CD4-positive, alpha-beta T cell treated with Interleukin-2 at 100 ng/mL for 4 hours (primary cell): ENCODE measurements at regions not wholly inside any gene's neighbourhood (a gene's known extent, or its start where the extent isn't known, plus 50 kb on each side); places are given as distances from the start of the nearest gene placed in this dataset.

ENCODE experiments used
- DNase-seq: peaks from one replicate; pipeline ENCODE4 v3.0.0-alpha.2; 2020; ENCODE audit warnings: low spot score

GRCh38 chr2:225340923-225341322 lies 58.6 kb upstream of the NYAP2 start:
- DNase-seq: no peak

- no peak for DNase-seq
Measured at GRCh38 chr2:225337183-225337582, 62.3 kb upstream of the NYAP2 start.

- DNase-seq: no peak
Measured at GRCh38 chr2:225334514-225334913, 65.0 kb upstream of the NYAP2 start.

GRCh38 chr2:225328192-225328591 lies 71.3 kb upstream of the NYAP2 start:
- DNase-seq: no peak

- DNase-seq: no peak
Measured at GRCh38 chr2:225326969-225327368, 72.5 kb upstream of the NYAP2 start.

GRCh38 chr2:225319872-225320271 lies 79.6 kb upstream of the NYAP2 start:
- no peak for DNase-seq

GRCh38 chr2:225318440-225318839 lies 81.1 kb upstream of the NYAP2 start:
- DNase-seq: no peak

- no peak for DNase-seq
Measured at GRCh38 chr2:225317186-225317585, 82.3 kb upstream of the NYAP2 start.

GRCh38 chr2:225310745-225311144 lies 88.8 kb upstream of the NYAP2 start:
- no peak for DNase-seq

- no peak for DNase-seq
Measured at GRCh38 chr2:225309516-225309915, 90.0 kb upstream of the NYAP2 start.

- no peak for DNase-seq
Measured at GRCh38 chr2:225296951-225297350, 102.6 kb upstream of the NYAP2 start.

- DNase-seq: no peak
Measured at GRCh38 chr2:225295102-225295501, 104.4 kb upstream of the NYAP2 start.

- DNase-seq: no peak
Measured at GRCh38 chr2:225293638-225294037, 105.9 kb upstream of the NYAP2 start.

- no peak for DNase-seq
Measured at GRCh38 chr2:225290757-225291400, 108.6 kb upstream of the NYAP2 start.

- no peak for DNase-seq
Measured at GRCh38 chr2:225289659-225290058, 109.9 kb upstream of the NYAP2 start.

- DNase-seq: no peak
Measured at GRCh38 chr2:225288986-225289385, 110.5 kb upstream of the NYAP2 start.

- DNase-seq: peak; percentile 46
Measured at GRCh38 chr2:225282858-225283710, 116.4 kb upstream of the NYAP2 start.

- DNase-seq: no peak
Measured at GRCh38 chr2:225276207-225276606, 123.3 kb upstream of the NYAP2 start.

- DNase-seq: no peak
Measured at GRCh38 chr2:225275443-225275842, 124.1 kb upstream of the NYAP2 start.

- no peak for DNase-seq
Measured at GRCh38 chr2:225274751-225275150, 124.8 kb upstream of the NYAP2 start.

GRCh38 chr2:225272173-225272572 lies 127.3 kb upstream of the NYAP2 start:
- no peak for DNase-seq

- DNase-seq: peak; percentile 44
Measured at GRCh38 chr2:225270861-225271260, 128.6 kb upstream of the NYAP2 start.

- no peak for DNase-seq
Measured at GRCh38 chr2:225270053-225270452, 129.5 kb upstream of the NYAP2 start.

GRCh38 chr2:225254363-225254762 lies 145.1 kb upstream of the NYAP2 start:
- no peak for DNase-seq
